H1 (cell line): ENCODE measurements at regions not wholly inside any gene's neighbourhood (a gene's known extent, or its start where the extent isn't known, plus 50 kb on each side); places are given as distances from the start of the nearest gene placed in this dataset.

Source experiments
- CTCF ChIA-PET: fragments of 300-600 bp; sonication (Branson Sonifier 250); formaldehyde crosslinking; loops from one replicate; lab custom pipeline; 2021; ENCODE audit not compliant: partially characterized antibody; lab: Charles Lee
- POLR2A ChIA-PET: fragments of 300-600 bp; sonication (Branson Sonifier 250); formaldehyde crosslinking; loops from one replicate; lab custom pipeline; 2021; ENCODE audit warnings: inconsistent platforms; ENCODE audit not compliant: partially characterized antibody; lab: Charles Lee
- DNase-seq, 2 experiments: peaks; one replicate each; pipeline versions ENCODE4 v3.0.0 to v3.0.0-alpha.2; 2010 to 2022; ENCODE audit warnings: low spot score in 2 of 2, low read depth in 1 of 2, mixed read lengths in 1 of 2
- FAIRE-seq: peaks from 2 replicates; lab custom pipeline; 2011; peaks lifted over from hg19 to GRCh38; lab: Jason Lieb, UNC
- H2AFZ ChIP-seq: 2 replicates; pipeline ENCODE4 v1.8.1; 2012; ENCODE audit warnings: low read length, inconsistent platforms
- H2AK5ac ChIP-seq: 2 replicates; pipeline ENCODE4 v1.6.1; 2013; ENCODE audit warnings: low read depth, low read length
- H2BK120ac ChIP-seq: replicated peaks from 2 replicates; pipeline ENCODE3; 2013; ENCODE audit warnings: low read depth, low read length, inconsistent platforms
- H2BK12ac ChIP-seq: 2 replicates; pipeline ENCODE4 v1.6.1; 2013; ENCODE audit warnings: low read depth, low read length
- H2BK15ac ChIP-seq: 2 replicates; pipeline ENCODE4 v1.6.1; 2013; ENCODE audit warnings: low read length
- H2BK20ac ChIP-seq: 2 replicates; pipeline ENCODE4 v1.6.1; 2013; ENCODE audit warnings: low read length
- H2BK5ac ChIP-seq: 2 replicates; pipeline ENCODE4 v1.6.1; 2013; ENCODE audit warnings: low read depth, low read length
- H3K14ac ChIP-seq: 2 replicates; pipeline ENCODE4 v1.6.1; 2013; ENCODE audit warnings: inconsistent platforms; ENCODE audit not compliant: insufficient read length
- H3K18ac ChIP-seq: 2 replicates; pipeline ENCODE4 v1.6.1; 2013; ENCODE audit warnings: low read length; ENCODE audit errors: extremely low read depth
- H3K23ac ChIP-seq: 2 replicates; pipeline ENCODE4 v1.6.1; 2013; ENCODE audit warnings: inconsistent platforms; ENCODE audit not compliant: insufficient read length
- H3K23me2 ChIP-seq: 2 replicates; pipeline ENCODE4 v1.6.1; 2013; ENCODE audit warnings: low read depth, low read length
- H3K27ac ChIP-seq: 2 replicates; pipeline ENCODE4 v1.6.1; 2011; ENCODE audit warnings: low read depth, low read length, inconsistent platforms
- H3K27me3 ChIP-seq, 4 experiments: replicated peaks in 1 of 4; 1 replicate in 1 of 4; 2 replicates in 3 of 4; pipeline versions ENCODE4 v1.6.1 to v1.8.1; 2011 to 2013; ENCODE audit warnings: low read length in 3 of 4, mild to moderate bottlenecking in 3 of 4, inconsistent platforms in 2 of 4, mixed read lengths in 2 of 4, moderate library complexity in 1 of 4; ENCODE audit not compliant: control insufficient read depth in 3 of 4, insufficient read depth in 3 of 4; ENCODE audit errors: extremely low read depth in 1 of 4
- H3K36me3 ChIP-seq, 4 experiments: 2 replicates each; pipeline versions ENCODE4 v1.6.1 to v1.8.1; 2011 to 2013; ENCODE audit warnings: mild to moderate bottlenecking in 4 of 4, low read length in 3 of 4, moderate library complexity in 2 of 4, control low read depth in 1 of 4, inconsistent platforms in 1 of 4; ENCODE audit not compliant: insufficient read depth in 4 of 4, control insufficient read depth in 2 of 4
- H3K4ac ChIP-seq: replicated peaks from 2 replicates; pipeline ENCODE3; 2013; ENCODE audit warnings: low read length, low read depth, mixed read lengths, inconsistent platforms; ENCODE audit not compliant: insufficient read length
- H3K4me1 ChIP-seq, 4 experiments: replicated peaks in 1 of 4; 1 replicate in 1 of 4; 2 replicates in 3 of 4; pipeline versions ENCODE4 v1.6.1 to v1.8.1; 2011 to 2013; ENCODE audit warnings: low read length in 3 of 4, inconsistent platforms in 2 of 4, mixed read lengths in 1 of 4; ENCODE audit not compliant: insufficient read depth in 4 of 4, control insufficient read depth in 3 of 4
- H3K4me2 ChIP-seq, 2 experiments: 2 replicates each; pipeline versions ENCODE4 v1.6.1 to v1.8.1; 2011 to 2013; ENCODE audit warnings: low read depth in 2 of 2, low read length in 2 of 2, control low read depth in 1 of 2, inconsistent platforms in 1 of 2, mild to moderate bottlenecking in 1 of 2; ENCODE audit not compliant: insufficient read depth in 1 of 2
- H3K4me3 ChIP-seq, 4 experiments: fragments of 200-600, 300-600 bp in 1 of 4; sonication (generic), shearing (Covaris generic), sonication (Bioruptor Twin) in 1 of 4; 2 replicates each; pipeline versions ENCODE4 v1.5.1 to v1.8.1; 2011 to 2016; ENCODE audit warnings: low read length in 4 of 4, low read depth in 3 of 4, control low read depth in 2 of 4, inconsistent platforms in 2 of 4, mild to moderate bottlenecking in 2 of 4, mixed read lengths in 1 of 4, moderate library complexity in 1 of 4; ENCODE audit not compliant: insufficient read depth in 2 of 4; ENCODE audit errors: extremely low read depth in 1 of 4
- H3K56ac ChIP-seq: replicated peaks from 2 replicates; pipeline ENCODE3; 2013; ENCODE audit warnings: low read depth, mild to moderate bottlenecking, mixed read lengths, low read length, inconsistent platforms; ENCODE audit not compliant: insufficient read length
- H3K79me1 ChIP-seq: 2 replicates; pipeline ENCODE4 v1.6.1; 2013; ENCODE audit warnings: low read depth, low read length, control low read depth
- H3K79me2 ChIP-seq, 2 experiments: 2 replicates each; pipeline versions ENCODE4 v1.6.1 to v1.8.1; 2012 to 2013; ENCODE audit warnings: low read length in 2 of 2, mild to moderate bottlenecking in 2 of 2, inconsistent platforms in 1 of 2; ENCODE audit not compliant: insufficient read depth in 2 of 2, control insufficient read depth in 1 of 2
- H3K9ac ChIP-seq, 4 experiments: replicated peaks in 1 of 4; 1 replicate in 1 of 4; 2 replicates in 3 of 4; pipeline versions ENCODE4 v1.6.1 to v1.8.1; 2011 to 2013; ENCODE audit warnings: low read depth in 3 of 4, low read length in 3 of 4, control low read depth in 2 of 4, mild to moderate bottlenecking in 2 of 4, moderate library complexity in 2 of 4, inconsistent platforms in 1 of 4; ENCODE audit errors: extremely low read depth in 1 of 4
- H3K9me3 ChIP-seq, 2 experiments: 2 replicates each; pipeline versions ENCODE4 v1.6.1 to v1.8.1; 2012 to 2013; ENCODE audit warnings: mild to moderate bottlenecking in 2 of 2, moderate library complexity in 2 of 2, control low read depth in 1 of 2, inconsistent platforms in 1 of 2, low read depth in 1 of 2, low read length in 1 of 2, mixed read lengths in 1 of 2; ENCODE audit not compliant: insufficient read depth in 2 of 2
- H4K20me1 ChIP-seq, 2 experiments: replicated peaks in 1 of 2; 2 replicates each; pipeline versions ENCODE3 to v1.8.1; 2011 to 2013; ENCODE audit warnings: inconsistent platforms in 2 of 2, low read length in 2 of 2, mild to moderate bottlenecking in 1 of 2; ENCODE audit not compliant: insufficient read depth in 2 of 2, control insufficient read depth in 1 of 2
- H4K5ac ChIP-seq: 2 replicates; pipeline ENCODE4 v1.6.1; 2013; ENCODE audit warnings: low read length, low read depth, mixed read lengths, inconsistent platforms; ENCODE audit not compliant: insufficient read length
- H4K8ac ChIP-seq: 2 replicates; pipeline ENCODE4 v1.8.0; 2013; ENCODE audit warnings: mild to moderate bottlenecking, moderate library complexity, low read length, inconsistent platforms; ENCODE audit not compliant: insufficient read depth; ENCODE audit errors: extremely low read depth
- H4K91ac ChIP-seq: replicated peaks from 2 replicates; pipeline ENCODE3; 2013; ENCODE audit warnings: low read length, mixed read lengths, inconsistent platforms; ENCODE audit not compliant: insufficient read length
- ATF2 ChIP-seq: IDR thresholded peaks from 2 replicates; pipeline ENCODE4 v1.6.1; 2012; ENCODE audit warnings: low read length, inconsistent platforms
- CEBPB ChIP-seq: IDR thresholded peaks from 2 replicates; pipeline ENCODE4 v1.6.1; 2012; ENCODE audit warnings: low read depth, low read length
- CHD1 ChIP-seq: IDR thresholded peaks from 2 replicates; pipeline ENCODE4 v1.6.1; 2012; ENCODE audit warnings: low read depth, low read length, improper control_type of control experiment
- EZH2 ChIP-seq: fragments of 200-600 bp; sonication (generic); IDR thresholded peaks from 2 replicates; pipeline ENCODE4 v1.7.1; 2012; ENCODE audit warnings: low read depth, mild to moderate bottlenecking, moderate library complexity, low read length, inconsistent platforms; ENCODE audit not compliant: severe bottlenecking
- GABPA ChIP-seq: IDR thresholded peaks from 2 replicates; pipeline ENCODE4 v1.6.1; 2011; ENCODE audit warnings: mild to moderate bottlenecking, low read length, moderate library complexity, borderline replicate concordance; ENCODE audit not compliant: insufficient read depth
- KDM1A ChIP-seq: fragments of 200-600, 300-600 bp; sonication (generic); IDR thresholded peaks from 2 replicates; pipeline ENCODE4 v1.7.1; 2016; ENCODE audit warnings: mild to moderate bottlenecking, low read length, borderline replicate concordance
- PHF8 ChIP-seq: fragments of 200-600 bp; sonication (generic); conservative IDR thresholded peaks from 2 replicates; pipeline ENCODE4 v1.7.1; 2012; ENCODE audit warnings: low read depth, mild to moderate bottlenecking, inconsistent platforms, low read length, moderate library complexity
- POLR2A ChIP-seq, 2 experiments: IDR thresholded peaks; 1 replicate in 1 of 2; 2 replicates in 1 of 2; pipeline ENCODE4 v1.6.1; 2011; ENCODE audit warnings: low read depth in 2 of 2, low read length in 2 of 2, mild to moderate bottlenecking in 2 of 2; ENCODE audit errors: control extremely low read depth in 1 of 2
- RAD21 ChIP-seq, 2 experiments: IDR thresholded peaks in 1 of 2; conservative IDR thresholded peaks in 1 of 2; 2 replicates each; pipeline ENCODE4 v1.6.1; 2011; ENCODE audit warnings: low read depth in 2 of 2, low read length in 2 of 2, improper control_type of control experiment in 1 of 2, inconsistent platforms in 1 of 2, mild to moderate bottlenecking in 1 of 2, moderate library complexity in 1 of 2
- SIX5 ChIP-seq: IDR thresholded peaks from 2 replicates; pipeline ENCODE4 v1.6.1; 2011; ENCODE audit warnings: mild to moderate bottlenecking, low read depth, low read length
- SP1 ChIP-seq: IDR thresholded peaks from 2 replicates; pipeline ENCODE4 v1.6.1; 2011; ENCODE audit warnings: low read depth, low read length
- TCF12 ChIP-seq: IDR thresholded peaks from 2 replicates; pipeline ENCODE4 v1.6.1; 2011; ENCODE audit warnings: low read depth, mild to moderate bottlenecking, low read length
- ZNF274 ChIP-seq: IDR thresholded peaks from 2 replicates; pipeline ENCODE4 v1.7.0; 2012; ENCODE audit warnings: low read length, borderline replicate concordance; ENCODE audit errors: extremely low read depth
- WGBS, 2 experiments: shearing (Covaris generic) in 1 of 2; methylation state at CpG; one replicate each; pipeline versions ENCODE4 v1.1.6 to v1.1.7; 2013 to 2015; ENCODE audit warnings: low lambda C conversion rate in 2 of 2, mixed read lengths in 2 of 2, inconsistent platforms in 1 of 2, low coverage in 1 of 2, missing lambda C conversion rate in 1 of 2; ENCODE audit not compliant: insufficient replicate concordance in 2 of 2, insufficient coverage in 1 of 2, insufficient read length in 1 of 2; ENCODE audit errors: extremely low coverage in 1 of 2, missing lambda C conversion rate in 1 of 2; 5-methylcytosine and 5-hydroxymethylcytosine counted together

- H3K4me3 ChIP-seq = no peak overlapping the region
- no peak overlapping the region for H3K4me2 ChIP-seq
- WGBS, 2 experiments = 95% methylated on average over 7 of the region's 7 CpGs; no CpG with 5 or more reads in 1 of the 2 experiments
- H3K23ac ChIP-seq = no peak overlapping the region
- H2BK5ac ChIP-seq = no peak overlapping the region
- ChIA-PET CTCF (interaction anchor here (1.1 to 1.6 kb wide), 3 partner anchors 10 to 39 kb away, joined by 3 to 5 read pairs (median 5); no protein-coding TSS in a partner anchor), POLR2A (no interaction called here)
- H4K8ac ChIP-seq = no peak overlapping the region
- no peak overlapping the region for H3K14ac ChIP-seq
- H3K27ac ChIP-seq = no peak overlapping the region
- no peaks in the 10 kb centered on the region for H3K79me2 ChIP-seq
- no peaks in the 10 kb centered on the region for H3K36me3 ChIP-seq
- H2BK15ac ChIP-seq = no peak overlapping the region
- no peaks in the 10 kb centered on the region for H3K23me2 ChIP-seq
- H3K4ac ChIP-seq = no peak overlapping the region
- no peaks in the 10 kb centered on the region for H3K79me1 ChIP-seq
- no peak overlapping the region for H2BK12ac ChIP-seq
- no peak overlapping the region for H2BK20ac ChIP-seq
- H3K9me3 ChIP-seq = no peaks in the 10 kb centered on the region
- no peaks in the 10 kb centered on the region for H3K4me1 ChIP-seq
- no peak overlapping the region for H2AFZ ChIP-seq
- no peak for DNase-seq
- no peak overlapping the region for H4K5ac ChIP-seq
- no peak overlapping the region for H3K9ac ChIP-seq
- H3K27me3 ChIP-seq = no peaks in the 10 kb centered on the region
- no peak overlapping the region for H2BK120ac ChIP-seq
- no peak overlapping the region for H4K91ac ChIP-seq
- no peak overlapping the region for H3K56ac ChIP-seq
- H4K20me1 ChIP-seq = no peaks in the 10 kb centered on the region
- FAIRE-seq = no peak
- TF ChIP-seq TCF12 (no peak), SP1 (no peak), POLR2A (IDR thresholded peaks at IDR 0.05; ENCODE audit: control extremely low read depth in 1 of 2, low read depth in 2 of 2, low read length in 2 of 2) (no peak), ATF2 (no peak), SIX5 (no peak), KDM1A (no peak), ZNF274 (no peak), PHF8 (no peak), EZH2 (no peak), RAD21 (IDR thresholded peaks at IDR 0.05 in 1 of 2, conservative IDR thresholded peaks at IDR 0.05 in 1 of 2; ENCODE audit: low read depth in 2 of 2, low read length in 2 of 2) (no peak), CEBPB (no peak), GABPA (no peak), CHD1 (no peak)
- no peak overlapping the region for H2AK5ac ChIP-seq
- H3K18ac ChIP-seq = no peak overlapping the region
These were observed 578.4 kb downstream of the CDK5RAP2 start for GRCh38 chr9:120001536-120001935.
